ENCODE measurements at regions not wholly inside any gene's neighbourhood (a gene's known extent, or its start where the extent isn't known, plus 50 kb on each side); places are given as distances from the start of the nearest gene placed in this dataset.
A peak's percentile ranks its signal among the peaks of the same experiment; 100 is the strongest.

DNA sequence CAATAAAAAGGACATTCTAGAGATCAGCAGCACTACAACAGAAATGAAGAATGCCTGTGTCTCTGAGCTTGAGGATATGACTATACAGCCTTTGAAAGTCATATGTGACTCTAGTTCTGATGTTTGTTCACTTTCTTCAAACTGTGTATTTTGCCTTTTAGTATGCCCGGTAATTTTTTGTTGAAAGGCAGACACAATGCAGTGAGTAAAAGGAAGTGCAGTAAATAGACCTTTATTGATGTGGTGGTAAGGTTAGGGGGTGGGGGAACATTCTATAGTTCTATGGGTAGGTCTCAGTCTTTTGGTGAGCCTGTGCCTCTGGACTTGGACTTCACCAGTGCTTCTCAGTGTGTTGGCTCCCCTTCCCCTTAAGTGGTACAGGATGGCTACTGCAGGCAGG lies 143.5 kb upstream of the CDC14C start:
- TF ChIP-seq, protein P1, sequence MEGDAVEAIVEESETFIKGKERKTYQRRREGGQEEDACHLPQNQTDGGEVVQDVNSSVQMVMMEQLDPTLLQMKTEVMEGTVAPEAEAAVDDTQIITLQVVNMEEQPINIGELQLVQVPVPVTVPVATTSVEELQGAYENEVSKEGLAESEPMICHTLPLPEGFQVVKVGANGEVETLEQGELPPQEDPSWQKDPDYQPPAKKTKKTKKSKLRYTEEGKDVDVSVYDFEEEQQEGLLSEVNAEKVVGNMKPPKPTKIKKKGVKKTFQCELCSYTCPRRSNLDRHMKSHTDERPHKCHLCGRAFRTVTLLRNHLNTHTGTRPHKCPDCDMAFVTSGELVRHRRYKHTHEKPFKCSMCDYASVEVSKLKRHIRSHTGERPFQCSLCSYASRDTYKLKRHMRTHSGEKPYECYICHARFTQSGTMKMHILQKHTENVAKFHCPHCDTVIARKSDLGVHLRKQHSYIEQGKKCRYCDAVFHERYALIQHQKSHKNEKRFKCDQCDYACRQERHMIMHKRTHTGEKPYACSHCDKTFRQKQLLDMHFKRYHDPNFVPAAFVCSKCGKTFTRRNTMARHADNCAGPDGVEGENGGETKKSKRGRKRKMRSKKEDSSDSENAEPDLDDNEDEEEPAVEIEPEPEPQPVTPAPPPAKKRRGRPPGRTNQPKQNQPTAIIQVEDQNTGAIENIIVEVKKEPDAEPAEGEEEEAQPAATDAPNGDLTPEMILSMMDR (conservative IDR thresholded peaks at IDR 0.05) = no peak
- no peak overlapping the region for H3K27ac ChIP-seq

DNA sequence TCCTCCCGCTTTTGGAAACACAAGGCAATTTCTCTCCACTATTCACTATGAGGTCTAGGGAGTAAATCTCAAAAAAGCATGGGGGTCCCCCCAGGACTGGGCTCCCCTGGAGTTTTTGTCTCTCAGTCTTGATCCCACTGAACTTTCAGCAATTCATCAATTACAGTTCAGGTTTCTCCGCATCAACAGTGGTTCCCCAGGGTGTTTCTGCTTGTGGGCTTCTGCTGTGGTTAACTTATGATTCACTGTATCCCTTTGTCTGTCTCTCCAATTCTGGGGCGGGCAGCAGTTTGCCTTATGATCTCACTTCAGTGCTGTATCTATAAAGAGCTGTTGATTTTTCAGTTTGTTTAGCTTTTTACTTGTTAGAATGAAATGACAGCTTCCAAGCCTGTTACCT lies 142.6 kb upstream of the CDC14C start:
- TF ChIP-seq, protein P1 (conservative IDR thresholded peaks at IDR 0.05) = no peak
- H3K27ac ChIP-seq = peak overlapping the region; percentile 51

GRCh38 chr7:48782511-48782910 lies 141.8 kb upstream of the CDC14C start:
- H3K27ac ChIP-seq = peak overlapping the region; percentile 51
- TF ChIP-seq, protein P1 (conservative IDR thresholded peaks at IDR 0.05) = no peak

- H3K27ac ChIP-seq = peak overlapping the region; percentile 92
- TF ChIP-seq, protein P1 (conservative IDR thresholded peaks at IDR 0.05) = no peak
Observed at GRCh38 chr7:48786951-48787350, 137.4 kb upstream of the CDC14C start.

GRCh38 chr7:48803250-48803649 lies 121.1 kb upstream of the CDC14C start:
- TF ChIP-seq, protein P1 (conservative IDR thresholded peaks at IDR 0.05) = no peak
- H3K27ac ChIP-seq = no peak overlapping the region

GRCh38 chr7:48806731-48807130 lies 117.6 kb upstream of the CDC14C start:
- TF ChIP-seq, protein P1 (conservative IDR thresholded peaks at IDR 0.05) = no peak
- no peak overlapping the region for H3K27ac ChIP-seq

DNA sequence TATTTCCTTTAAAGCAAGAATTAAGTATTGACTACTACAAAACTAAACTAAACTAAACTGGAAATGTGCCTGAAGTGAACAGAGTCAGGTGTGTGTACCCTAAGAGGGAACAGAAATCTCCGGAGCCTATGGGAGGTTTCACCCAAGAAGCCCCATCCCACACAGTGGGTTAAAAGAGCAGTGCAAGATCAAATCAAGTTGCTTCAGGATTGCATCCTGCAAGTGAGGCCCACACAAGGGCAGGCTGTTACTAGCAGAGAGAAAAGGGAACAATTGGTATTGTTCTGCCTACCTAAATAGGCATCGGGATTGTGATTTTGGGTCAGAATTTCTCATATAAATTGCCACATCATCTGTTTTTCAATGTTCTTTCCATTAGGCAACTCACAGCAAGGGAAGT lies 113.3 kb upstream of the CDC14C start:
- TF ChIP-seq, protein P1 (conservative IDR thresholded peaks at IDR 0.05) = no peak
- H3K27ac ChIP-seq = no peak overlapping the region

DNA sequence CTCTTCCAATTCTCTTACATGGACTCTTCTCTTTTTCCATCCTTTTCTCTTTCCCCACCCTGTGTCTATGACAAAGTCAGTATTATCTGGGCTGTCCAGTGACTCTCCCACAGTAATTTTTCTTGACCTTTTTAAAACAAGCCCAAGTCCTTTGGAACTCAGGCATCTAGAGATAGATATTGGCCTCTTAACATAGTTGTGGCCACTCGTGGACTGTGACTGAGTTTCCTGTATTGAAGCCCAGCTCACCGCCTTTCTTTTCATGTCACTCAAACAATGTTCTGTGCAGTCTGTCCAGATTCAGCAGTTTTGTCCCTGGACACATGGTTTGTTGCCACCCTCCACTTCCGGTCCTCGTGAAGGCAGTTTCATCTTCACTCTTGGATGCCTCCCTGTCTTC lies 110.9 kb upstream of the CDC14C start:
- TF ChIP-seq, protein P1 (conservative IDR thresholded peaks at IDR 0.05) = no peak
- no peak overlapping the region for H3K27ac ChIP-seq
